ENCODE measurements at regions not wholly inside any gene's neighbourhood (a gene's known extent, or its start where the extent isn't known, plus 50 kb on each side); places are given as distances from the start of the nearest gene placed in this dataset.
A peak's percentile ranks its signal among the peaks of the same experiment; 100 is the strongest.

DNA sequence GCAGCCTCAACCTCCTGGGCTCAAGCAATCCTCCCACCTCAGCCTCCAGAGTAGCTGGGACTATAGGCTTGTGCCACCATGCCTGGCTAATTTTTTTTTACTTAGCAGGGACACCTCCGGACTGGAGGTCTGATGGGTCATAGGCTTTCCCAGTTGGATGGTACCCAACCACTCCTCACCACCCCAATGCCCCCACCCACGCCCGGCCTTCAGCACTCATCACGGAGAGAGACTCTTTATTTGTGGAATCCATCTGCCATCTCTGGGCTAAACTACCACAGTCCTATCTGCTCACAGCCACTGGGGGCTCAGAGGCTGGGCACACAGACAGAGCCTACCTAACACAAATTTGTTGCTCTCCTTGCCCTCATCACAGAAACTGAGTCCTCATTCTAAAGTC is 58.3 kb upstream of the STXBP1 start:
- DNase-seq: no peak

GRCh38 chr9:127554966-127555839 is 56.9 kb upstream of the STXBP1 start:
- no peak for DNase-seq

DNA sequence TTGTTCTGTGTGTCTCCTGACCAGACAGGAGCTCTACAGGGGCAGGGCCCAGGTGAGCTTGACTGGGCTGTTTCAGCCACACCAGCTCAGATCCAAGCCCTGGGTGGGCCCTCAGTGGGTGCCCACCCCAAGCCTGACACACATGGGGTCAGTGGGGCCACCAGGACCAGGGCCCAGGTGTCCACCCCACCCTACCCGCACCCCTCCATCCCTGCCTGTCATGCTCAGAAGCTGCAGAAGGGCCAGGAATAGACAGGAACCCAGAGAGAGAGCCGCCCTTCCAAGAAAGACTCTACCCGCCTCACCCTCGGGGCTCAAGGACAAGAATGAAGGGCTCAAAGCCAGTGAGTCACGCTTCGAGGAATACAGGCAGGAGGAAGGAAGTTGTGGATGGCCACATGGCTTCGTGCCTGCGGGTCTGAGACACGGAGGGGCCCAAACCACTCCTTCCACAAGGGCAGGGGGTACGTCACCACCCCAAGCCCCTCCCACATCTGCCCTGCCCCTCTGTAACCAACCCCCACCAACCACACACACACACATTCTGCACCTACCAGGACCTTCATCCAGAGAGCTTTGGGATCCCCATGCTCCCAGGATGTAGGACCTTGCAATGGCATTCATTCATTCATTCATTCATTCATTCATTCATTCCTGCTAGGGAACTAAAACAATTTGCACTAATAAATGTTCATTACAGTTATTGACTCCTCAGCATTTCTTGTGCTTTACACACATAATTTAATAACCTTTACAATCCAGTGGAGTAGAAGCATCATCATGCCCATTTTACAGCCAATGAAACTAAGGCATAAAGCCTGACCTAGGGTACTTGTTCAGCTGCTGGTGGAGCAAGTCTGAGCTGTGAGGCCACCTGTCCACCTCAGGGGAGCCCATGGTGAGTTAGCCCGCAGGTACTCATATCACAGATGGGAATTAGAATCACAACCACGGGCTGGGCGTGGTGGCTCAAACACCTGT is 55.9 kb upstream of the STXBP1 start:
- peak; percentile 92 for DNase-seq

DNA sequence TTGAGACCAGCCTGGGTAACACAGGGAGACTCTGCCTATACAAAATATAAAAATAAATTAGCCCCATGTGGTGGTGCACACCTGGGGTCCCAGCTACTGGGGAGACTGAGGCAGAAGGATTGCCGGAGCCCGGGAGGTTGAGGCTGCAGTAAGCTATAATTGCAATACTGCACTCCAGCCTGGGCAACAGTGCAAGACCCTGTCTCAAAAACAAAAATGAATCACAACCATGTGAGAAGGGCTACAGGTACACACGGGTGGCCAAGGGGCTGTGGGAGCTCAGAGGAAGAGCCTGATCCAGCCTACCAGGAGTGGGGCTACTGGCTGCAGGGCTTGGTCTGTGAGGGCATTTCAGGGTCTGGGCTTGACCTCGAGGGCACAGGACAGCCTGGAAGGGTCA is 55.2 kb upstream of the STXBP1 start:
- DNase-seq: no peak

- DNase-seq: peak; percentile 22
Observed at GRCh38 chr9:127557466-127557869, 54.6 kb upstream of the STXBP1 start.

DNA sequence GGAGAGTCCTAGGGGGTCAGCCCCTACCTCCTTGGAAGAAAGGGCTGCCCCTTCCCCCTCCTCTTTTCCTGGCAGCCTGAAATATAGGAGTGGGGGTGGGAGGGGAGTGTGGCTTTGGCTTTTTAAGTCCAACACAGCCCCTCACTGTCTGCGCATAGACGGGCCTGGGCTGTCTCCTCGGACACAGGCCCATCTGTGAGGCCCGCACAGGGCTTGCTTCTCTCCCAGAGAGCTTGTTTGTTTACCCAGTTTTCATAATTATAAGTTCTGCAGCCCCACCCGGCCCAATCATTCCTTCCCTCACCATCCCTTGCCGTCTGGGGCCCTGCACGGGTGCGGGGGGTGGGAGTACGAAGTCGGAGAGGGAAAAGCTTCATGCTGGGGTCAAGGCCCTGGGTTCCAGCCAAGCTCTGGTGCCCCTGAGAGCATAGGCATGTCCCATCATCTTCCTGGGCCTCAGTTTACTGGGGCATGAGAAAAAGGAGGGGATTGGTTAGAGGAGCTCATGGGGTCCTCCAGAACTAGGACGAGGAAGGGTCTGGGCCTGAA is 54.0 kb upstream of the STXBP1 start:
- no peak for DNase-seq

GRCh38 chr9:127558581-127559246 is 53.4 kb upstream of the STXBP1 start:
- DNase-seq: no peak

GRCh38 chr9:127559247-127559680 is 52.8 kb upstream of the STXBP1 start:
- no peak for DNase-seq

DNA sequence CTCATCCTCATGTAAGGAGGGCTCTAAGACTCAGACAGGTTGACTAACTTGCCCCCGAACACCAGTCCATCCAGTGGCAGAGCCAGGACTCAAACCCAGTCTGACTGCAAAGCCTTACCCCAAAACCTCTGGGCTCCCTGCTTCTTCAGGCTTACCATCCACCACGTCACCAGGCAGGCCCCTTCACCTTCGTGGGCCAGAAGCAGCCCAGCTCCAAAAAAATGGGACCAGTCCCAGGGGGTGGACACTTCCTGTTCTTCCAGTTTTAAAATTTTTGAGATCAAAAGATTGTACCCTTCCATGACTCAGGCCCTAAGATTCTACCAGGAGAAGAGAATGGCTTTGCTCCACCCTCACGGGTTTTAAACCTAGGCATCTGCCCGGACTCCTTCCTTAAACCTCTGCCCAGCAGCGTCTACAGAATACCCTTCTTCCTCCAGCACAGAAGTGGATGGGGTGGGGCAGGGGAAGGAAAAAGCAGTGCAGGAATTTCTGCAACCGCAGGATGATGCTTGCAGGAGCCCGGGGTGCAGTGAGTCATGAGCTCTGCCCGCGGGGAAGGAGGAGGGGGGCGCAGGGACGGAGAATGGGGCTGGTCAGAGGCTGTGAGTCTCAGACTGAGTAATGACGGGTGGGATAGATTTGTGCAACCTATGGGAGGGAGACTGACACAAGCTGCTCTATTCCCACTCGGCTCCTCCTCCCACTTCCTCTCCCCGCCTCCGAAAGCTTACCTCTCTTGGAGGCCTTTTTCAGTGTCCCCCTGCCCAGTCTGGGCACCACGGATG is 50.4 kb upstream of the STXBP1 start:
- DNase-seq: peak; percentile 35

All from GDM1 (cell line).